Endodermal cell (in vitro differentiated cells): ENCODE measurements at regions not wholly inside any gene's neighbourhood (a gene's known extent, or its start where the extent isn't known, plus 50 kb on each side); places are given as distances from the start of the nearest gene placed in this dataset.

ENCODE experiments used
- DNase-seq: peaks from one replicate; pipeline ENCODE4 v3.0.0-alpha.2; 2017
- H3K27ac ChIP-seq: 2 replicates; pipeline ENCODE4 v1.5.1; 2013; ENCODE audit warnings: mild to moderate bottlenecking, low read depth, low read length, moderate library complexity
- H3K27me3 ChIP-seq: 2 replicates; pipeline ENCODE4 v1.6.1; 2013; ENCODE audit warnings: mild to moderate bottlenecking, low read length, moderate library complexity; ENCODE audit not compliant: insufficient read depth, control insufficient read depth, poor library complexity, severe bottlenecking
- H3K36me3 ChIP-seq: 2 replicates; pipeline ENCODE4 v1.7.0; 2013; ENCODE audit warnings: mild to moderate bottlenecking, low read length, moderate library complexity; ENCODE audit not compliant: control insufficient read depth, insufficient read depth
- H3K4me1 ChIP-seq: one replicate; pipeline ENCODE4 v1.7.0; 2013; ENCODE audit warnings: low read length; ENCODE audit not compliant: control insufficient read depth, insufficient read depth
- H3K4me3 ChIP-seq: 2 replicates; pipeline ENCODE4 v1.5.1; 2013; ENCODE audit warnings: mild to moderate bottlenecking, low read length, moderate library complexity
- H3K9ac ChIP-seq: 2 replicates; pipeline ENCODE4 v1.6.1; 2013; ENCODE audit warnings: mild to moderate bottlenecking, low read length, moderate library complexity; ENCODE audit not compliant: poor library complexity, severe bottlenecking; ENCODE audit errors: extremely low read depth
- H3K9me3 ChIP-seq: 2 replicates; pipeline ENCODE4 v1.6.1; 2013; ENCODE audit warnings: mild to moderate bottlenecking, low read length, moderate library complexity; ENCODE audit not compliant: control insufficient read depth
- H3K27ac Mint-ChIP-seq: 2 replicates; pipeline ENCODE4 v1.8.0; 2020; ENCODE audit warnings: mixed read lengths
- H3K27me3 Mint-ChIP-seq: 2 replicates; pipeline ENCODE4 v1.8.0; 2021; ENCODE audit warnings: mild to moderate bottlenecking, mixed read lengths; ENCODE audit not compliant: insufficient read depth
- H3K36me3 Mint-ChIP-seq: 2 replicates; pipeline ENCODE4 v1.8.0; 2020; ENCODE audit warnings: low read depth, mixed read lengths
- H3K4me1 Mint-ChIP-seq: 2 replicates; pipeline ENCODE4 v1.8.0; 2020; ENCODE audit warnings: mixed read lengths
- H3K4me3 Mint-ChIP-seq: 2 replicates; pipeline ENCODE4 v1.8.0; 2020; ENCODE audit warnings: mild to moderate bottlenecking, moderate library complexity, mixed read lengths
- H3K9me3 Mint-ChIP-seq: 2 replicates; pipeline ENCODE4 v1.8.0; 2020; ENCODE audit warnings: mild to moderate bottlenecking, mixed read lengths
- WGBS, 2 experiments: methylation state at CpG; one replicate each; pipeline versions ENCODE4 v1.1.5 to v1.1.7; 2013; ENCODE audit warnings: missing lambda C conversion rate in 2 of 2, mixed read lengths in 1 of 2; ENCODE audit not compliant: insufficient coverage in 1 of 2, insufficient read length in 1 of 2; 5-methylcytosine and 5-hydroxymethylcytosine counted together
- TF ChIP-seq, protein P1 (sequence below): fragments of 200-600 bp; sonication (generic); conservative IDR thresholded peaks from 2 replicates; pipeline ENCODE4 v1.5.0; 2021; ENCODE audit warnings: antibody characterized with exemption, mild to moderate bottlenecking

- no CpG with 5 or more reads among the region's 3 CpGs for WGBS, 2 experiments
These were observed 349.7 kb upstream of the GALNT5 start for GRCh38 chr2:156907806-156908205.

GRCh38 chr2:156908825-156909224 lies 348.7 kb upstream of the GALNT5 start:
- H3K27me3 ChIP-seq: no peaks in the 10 kb centered on the region
- Mint-ChIP-seq H3K4me1 (no peaks in the 10 kb centered on the region), H3K36me3 (no peaks in the 10 kb centered on the region), H3K27me3 (no peaks in the 10 kb centered on the region), H3K27ac (no peak overlapping the region), H3K4me3 (no peak overlapping the region), H3K9me3 (no peaks in the 10 kb centered on the region)
- WGBS, 2 experiments: 81% methylated on average over 1 of the region's 1 CpG; no CpG with 5 or more reads in 1 of the 2 experiments
- TF ChIP-seq, protein P1, sequence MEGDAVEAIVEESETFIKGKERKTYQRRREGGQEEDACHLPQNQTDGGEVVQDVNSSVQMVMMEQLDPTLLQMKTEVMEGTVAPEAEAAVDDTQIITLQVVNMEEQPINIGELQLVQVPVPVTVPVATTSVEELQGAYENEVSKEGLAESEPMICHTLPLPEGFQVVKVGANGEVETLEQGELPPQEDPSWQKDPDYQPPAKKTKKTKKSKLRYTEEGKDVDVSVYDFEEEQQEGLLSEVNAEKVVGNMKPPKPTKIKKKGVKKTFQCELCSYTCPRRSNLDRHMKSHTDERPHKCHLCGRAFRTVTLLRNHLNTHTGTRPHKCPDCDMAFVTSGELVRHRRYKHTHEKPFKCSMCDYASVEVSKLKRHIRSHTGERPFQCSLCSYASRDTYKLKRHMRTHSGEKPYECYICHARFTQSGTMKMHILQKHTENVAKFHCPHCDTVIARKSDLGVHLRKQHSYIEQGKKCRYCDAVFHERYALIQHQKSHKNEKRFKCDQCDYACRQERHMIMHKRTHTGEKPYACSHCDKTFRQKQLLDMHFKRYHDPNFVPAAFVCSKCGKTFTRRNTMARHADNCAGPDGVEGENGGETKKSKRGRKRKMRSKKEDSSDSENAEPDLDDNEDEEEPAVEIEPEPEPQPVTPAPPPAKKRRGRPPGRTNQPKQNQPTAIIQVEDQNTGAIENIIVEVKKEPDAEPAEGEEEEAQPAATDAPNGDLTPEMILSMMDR: no peak
- no peak for DNase-seq
- no peaks in the 10 kb centered on the region for H3K9me3 ChIP-seq
- no peaks in the 10 kb centered on the region for H3K36me3 ChIP-seq
- no peak overlapping the region for H3K27ac ChIP-seq
- H3K4me1 ChIP-seq: no peaks in the 10 kb centered on the region
- no peak overlapping the region for H3K9ac ChIP-seq
- no peak overlapping the region for H3K4me3 ChIP-seq

More at GRCh38 chr2:156907806-156908205, 349.7 kb upstream of the GALNT5 start:
- DNase-seq: no peak
- Mint-ChIP-seq H3K4me3 (no peak overlapping the region), H3K9me3 (no peaks in the 10 kb centered on the region), H3K36me3 (no peaks in the 10 kb centered on the region), H3K27ac (no peak overlapping the region), H3K27me3 (no peaks in the 10 kb centered on the region), H3K4me1 (no peaks in the 10 kb centered on the region)
- TF ChIP-seq, protein P1: no peak
- no peaks in the 10 kb centered on the region for H3K9me3 ChIP-seq
- no peak overlapping the region for H3K27ac ChIP-seq
- no peak overlapping the region for H3K4me3 ChIP-seq
- no peaks in the 10 kb centered on the region for H3K36me3 ChIP-seq
- H3K4me1 ChIP-seq: no peaks in the 10 kb centered on the region
- no peaks in the 10 kb centered on the region for H3K27me3 ChIP-seq
- no peak overlapping the region for H3K9ac ChIP-seq

DNA sequence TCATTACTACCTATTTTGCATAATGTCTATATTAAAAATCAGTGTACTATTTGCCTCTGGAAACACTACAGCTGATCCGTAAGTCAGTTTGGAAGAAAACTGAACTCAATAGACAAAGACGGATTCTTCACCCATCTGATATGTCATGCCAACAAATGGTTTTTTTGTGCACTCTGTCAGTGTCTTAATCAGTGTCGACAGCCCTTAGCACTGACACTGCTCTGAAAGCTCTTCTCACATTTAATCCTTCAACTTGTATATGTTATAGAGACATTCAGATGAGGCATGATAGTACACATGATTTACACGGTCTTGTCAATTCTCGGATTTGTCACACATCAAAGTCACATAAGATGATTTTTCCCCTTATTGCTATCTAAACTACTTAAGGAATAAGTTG lies 347.5 kb upstream of the GALNT5 start:
- TF ChIP-seq, protein P1: no peak
- 71 to 94% methylated on average over 2 to 5 of the region's 5 CpGs for WGBS, 2 experiments

More for the DNA sequence above, 347.5 kb upstream of the GALNT5 start:
- Histone ChIP-seq H3K36me3 (no peaks in the 10 kb centered on the region), H3K27ac (no peak overlapping the region), H3K4me3 (no peak overlapping the region), H3K9ac (no peak overlapping the region), H3K4me1 (no peaks in the 10 kb centered on the region), H3K9me3 (no peaks in the 10 kb centered on the region), H3K27me3 (no peaks in the 10 kb centered on the region)
- no peak overlapping the region for H3K4me3 Mint-ChIP-seq
- no peak for DNase-seq
- H3K4me1 Mint-ChIP-seq: no peaks in the 10 kb centered on the region
- H3K27me3 Mint-ChIP-seq: no peaks in the 10 kb centered on the region
- no peak overlapping the region for H3K27ac Mint-ChIP-seq
- H3K9me3 Mint-ChIP-seq: no peaks in the 10 kb centered on the region
- no peaks in the 10 kb centered on the region for H3K36me3 Mint-ChIP-seq
